K562 (cell line): ENCODE measurements at regions not wholly inside any gene's neighbourhood (a gene's known extent, or its start where the extent isn't known, plus 50 kb on each side); places are given as distances from the start of the nearest gene placed in this dataset.

Experiments used
- ATAC-seq: fragments of 200-7000 bp; cut with Tn5 transposase; 3 replicates; pipeline ENCODE4 v1.9.1; 2020; ENCODE audit warnings: moderate library complexity
- BruUV-seq: library from RNA; stranded (reverse); fragments of 400-500 nt; replicated peaks from 2 replicates; lab custom pipeline; 2021; lab: Mats Ljungman, UMichigan
- CTCF ChIA-PET: fragments of 300-600 bp; formaldehyde crosslinking; extraction: SDS; loops from one replicate; lab custom pipeline; 2021; ENCODE audit warnings: low intra/inter-chr PET ratio; lab: Yijun Ruan, JAX
- POLR2A ChIA-PET: fragments of 300-600, 350-650 bp; sonication (Branson Sonifier 250); formaldehyde crosslinking; extraction: SDS; loops from one replicate; lab custom pipeline; 2021; ENCODE audit warnings: antibody characterized with exemption, inconsistent platforms; lab: Yijun Ruan, JAX
- DNase-seq, 4 experiments: peaks; one replicate each; pipeline versions ENCODE4 v3.0.0 to v3.0.0-alpha.2; 2011 to 2018; ENCODE audit warnings: low spot score in 3 of 4, mixed read lengths in 3 of 4; ENCODE audit errors: extremely low read depth in 1 of 4
- FAIRE-seq: peaks from 2 replicates; lab custom pipeline; 2011; peaks lifted over from hg19 to GRCh38; lab: Jason Lieb, UNC
- H2AFZ ChIP-seq: 2 replicates; pipeline ENCODE4 v1.6.0; 2011; ENCODE audit warnings: low read depth, low read length, control low read depth, inconsistent platforms
- H3K27ac ChIP-seq: fragments of 200-600 bp; 3 replicates; pipeline ENCODE4 v1.8.0; 2011; ENCODE audit warnings: low read depth, mild to moderate bottlenecking, control low read depth, inconsistent platforms, low read length, moderate library complexity, mixed read lengths; ENCODE audit errors: extremely low read depth
- H3K27me3 ChIP-seq, 2 experiments: fragments of 300-600 bp in 1 of 2; 2 replicates in 1 of 2; 3 replicates in 1 of 2; pipeline versions ENCODE4 v1.6.0 to v1.8.0; 2011; ENCODE audit warnings: inconsistent platforms in 2 of 2, low read length in 2 of 2, mild to moderate bottlenecking in 1 of 2, mixed read lengths in 1 of 2, moderate library complexity in 1 of 2; ENCODE audit not compliant: control insufficient read depth in 2 of 2, insufficient read depth in 2 of 2
- H3K36me3 ChIP-seq: fragments of 300-600 bp; 3 replicates; pipeline ENCODE4 v1.8.0; 2011; ENCODE audit warnings: mild to moderate bottlenecking, low read length, inconsistent platforms; ENCODE audit not compliant: control insufficient read depth, insufficient read depth
- H3K4me1 ChIP-seq, 2 experiments: fragments of 200-600 bp in 1 of 2; replicated peaks in 1 of 2; 2 replicates in 1 of 2; 3 replicates in 1 of 2; pipeline versions ENCODE4 v1.5.1 to v1.8.0; 2011; ENCODE audit warnings: inconsistent platforms in 2 of 2, low read length in 2 of 2, mild to moderate bottlenecking in 1 of 2, mixed read lengths in 1 of 2, moderate library complexity in 1 of 2; ENCODE audit not compliant: control insufficient read depth in 2 of 2, insufficient read depth in 2 of 2
- H3K4me2 ChIP-seq: 2 replicates; pipeline ENCODE4 v1.6.1; 2011; ENCODE audit warnings: low read length, control low read depth, inconsistent platforms, mixed read lengths; ENCODE audit not compliant: insufficient read depth
- H3K4me3 ChIP-seq: fragments of 200-600 bp; sonication (generic), shearing (Covaris generic); 2 replicates; pipeline ENCODE4 v1.5.1; 2016; ENCODE audit warnings: control low read depth, inconsistent platforms
- H3K79me2 ChIP-seq: fragments of 200-600 bp; 3 replicates; pipeline ENCODE4 v1.8.0; 2011; ENCODE audit warnings: low read length, inconsistent platforms; ENCODE audit not compliant: control insufficient read depth, insufficient read depth
- H3K9ac ChIP-seq, 2 experiments: 2 replicates each; pipeline versions ENCODE4 v1.6.0 to v1.6.1; 2011; ENCODE audit warnings: low read depth in 2 of 2, low read length in 2 of 2, control low read depth in 1 of 2, inconsistent platforms in 1 of 2, mild to moderate bottlenecking in 1 of 2, mixed read lengths in 1 of 2; ENCODE audit not compliant: insufficient read depth in 1 of 2
- H3K9me1 ChIP-seq: one replicate; pipeline ENCODE4 v1.6.0; 2011; ENCODE audit warnings: inconsistent platforms, mild to moderate bottlenecking, low read length, moderate library complexity; ENCODE audit not compliant: control insufficient read depth, insufficient read depth
- H3K9me3 ChIP-seq: replicated peaks from 2 replicates; pipeline ENCODE4 v1.5.1; 2011; ENCODE audit warnings: low read depth, low read length, inconsistent platforms; ENCODE audit not compliant: control insufficient read depth, insufficient read depth
- H4K20me1 ChIP-seq: replicated peaks from 2 replicates; pipeline ENCODE4 v1.6.1; 2011; ENCODE audit warnings: low read length, inconsistent platforms, mixed read lengths; ENCODE audit not compliant: control insufficient read depth, insufficient read depth
- CHD7 ChIP-seq: fragments of 200-600 bp; sonication (generic); IDR thresholded peaks from one replicate; pipeline ENCODE4 v1.6.1; 2012; ENCODE audit warnings: mild to moderate bottlenecking, low read depth, low read length, inconsistent platforms
- ETS2 ChIP-seq: IDR thresholded peaks from 2 replicates; pipeline ENCODE4 v1.6.1; 2016; ENCODE audit warnings: borderline replicate concordance, missing genetic modification characterization, mild to moderate bottlenecking, moderate library complexity, missing compliant biosample characterization; ENCODE audit not compliant: poor library complexity, severe bottlenecking
- FIP1L1 ChIP-seq: fragments of 200-400 bp; formaldehyde crosslinking; IDR thresholded peaks from 2 replicates; pipeline ENCODE4 v1.6.1; 2018; ENCODE audit warnings: mild to moderate bottlenecking, low read depth, low read length; ENCODE audit not compliant: poor library complexity, severe bottlenecking
- HDAC2 ChIP-seq: fragments of 450-650 bp; IDR thresholded peaks from 2 replicates; pipeline ENCODE4 v1.6.1; 2016; ENCODE audit warnings: mild to moderate bottlenecking
- PHB ChIP-seq: fragments of 250-450 bp; sonication (Bioruptor Pico); IDR thresholded peaks from 2 replicates; pipeline ENCODE4 v1.5.0; 2021
- TCF15 ChIP-seq: fragments of 250-450 bp; sonication (Bioruptor Pico); IDR thresholded peaks from 2 replicates; pipeline ENCODE4 v1.8.0; 2022; ENCODE audit warnings: moderate library complexity, mild to moderate bottlenecking, inconsistent platforms
- WGBS: fragments of 100-300 bp; shearing (Covaris generic); methylation state at CpG from one replicate; pipeline ENCODE4 v1.1.6; 2016; ENCODE audit warnings: low coverage, mixed read lengths; ENCODE audit not compliant: insufficient coverage; ENCODE audit errors: missing lambda C conversion rate; 5-methylcytosine and 5-hydroxymethylcytosine counted together
- in situ Hi-C: fragments of 300-500 bp; cut with MboI; formaldehyde crosslinking; loops from 4 replicates; pipeline ENCODE4 v1.15.0; 2018; ENCODE audit warnings: inconsistent platforms, mixed read lengths
- intact Hi-C: fragments of 100-400 bp; cut with micrococcal nuclease; formaldehyde crosslinking; loops from 2 replicates; pipeline ENCODE4 v1.14.2; 2022

- BruUV-seq: no TSS peak
- CTCF ChIA-PET: interaction anchor here (1.0 kb wide), 1 partner anchor 249 kb away, joined by 3 read pairs; no protein-coding TSS in a partner anchor
Measured at GRCh38 chr13:50419331-50419865, 404.2 kb downstream of the KCNRG start.

More at GRCh38 chr13:50419331-50419865, 404.2 kb downstream of the KCNRG start:
- 44% methylated on average over 1 of the region's 2 CpGs for WGBS
- no peak for FAIRE-seq
- H3K9me1 ChIP-seq: no peaks in the 10 kb centered on the region
- H3K36me3 ChIP-seq: no peaks in the 10 kb centered on the region; the same call in 2 of the 3 replicates
- H3K9ac ChIP-seq: no peak overlapping the region
- no peak for TF ChIP-seq TCF15 (CRISPR knock-in tag)
- TF ChIP-seq CHD7: no peak
- no peak for TF ChIP-seq FIP1L1
- no peak for TF ChIP-seq HDAC2
- TF ChIP-seq PHB: no peak
- no peak for TF ChIP-seq ETS2
- TF ChIP-seq, all 486 proteins: peak for 0
- DNase-seq (no peak), ATAC-seq (no peak)
- no peak overlapping the region for H2AFZ ChIP-seq
- POLR2A ChIA-PET: no interaction called here
- H3K4me3 ChIP-seq: no peak overlapping the region
- no peaks in the 10 kb centered on the region for H3K79me2 ChIP-seq
- H3K9me3 ChIP-seq: no peaks in the 10 kb centered on the region
- H3K27me3 ChIP-seq: no peaks in the 10 kb centered on the region
- intact Hi-C loops (no loop called here), in situ Hi-C loops (loop anchor here (25.0 kb wide), 1 partner anchor 432 kb away; the partner anchor contains the start of gene TRIM13)
- H4K20me1 ChIP-seq: no peaks in the 10 kb centered on the region
- H3K4me1 ChIP-seq: peaks cover 0 to 25% of the 10 kb centered on the region in 2 experiments; a peak in 2 of 5 replicates
- H3K4me2 ChIP-seq: no peak overlapping the region
- no peak overlapping the region for H3K27ac ChIP-seq
